Stomach (tissue), 8 donors: ENCODE measurements at regions not wholly inside any gene's neighbourhood (a gene's known extent, or its start where the extent isn't known, plus 50 kb on each side); places are given as distances from the start of the nearest gene placed in this dataset.

Experiments
- DNase-seq, 2 donors: peaks; one replicate each; pipeline versions ENCODE4 v3.0.0 to v3.0.0-alpha.2; 2013 to 2019
- H3K27ac ChIP-seq, 5 donors: fragments of 200-600 bp in 4 of 5; sonication (generic) in 4 of 5; one replicate each; pipeline ENCODE4 v1.5.1; 2013 to 2019; ENCODE audit warnings: mild to moderate bottlenecking in 1 of 5, moderate library complexity in 1 of 5
- H3K27me3 ChIP-seq, 3 donors: fragments of 200-600 bp; sonication (generic); one replicate each; pipeline ENCODE4 v1.5.1; 2017 to 2019; ENCODE audit warnings: mixed run types in 1 of 3
- H3K36me3 ChIP-seq, 4 donors: fragments of 200-600 bp; sonication (generic); 1 replicate in 3 of 4; 2 replicates in 1 of 4; pipeline ENCODE4 v1.5.1; 2016 to 2019
- H3K4me1 ChIP-seq, 4 donors: fragments of 200-600 bp; sonication (generic); one replicate each; pipeline ENCODE4 v1.5.1; 2016 to 2019
- H3K4me3 ChIP-seq, 4 donors: fragments of 200-600 bp; sonication (generic) in 3 of 4; one replicate each; pipeline ENCODE4 v1.5.1; 2016 to 2019; ENCODE audit warnings: mild to moderate bottlenecking in 1 of 4
- H3K9me3 ChIP-seq, 4 donors: fragments of 200-600 bp; sonication (generic); one replicate each; pipeline ENCODE4 v1.5.1; 2016 to 2019
- EP300 ChIP-seq: sonication (generic); formaldehyde crosslinking; IDR thresholded peaks from one replicate; pipeline ENCODE4 v1.6.1; 2017; ENCODE audit warnings: antibody characterized with exemption
- POLR2A ChIP-seq, 4 donors: fragments of 450-650 bp; IDR thresholded peaks; one replicate each; pipeline ENCODE4 v1.6.1; 2016; ENCODE audit warnings: antibody characterized with exemption in 4 of 4, control low read depth in 2 of 4, mild to moderate bottlenecking in 1 of 4, moderate library complexity in 1 of 4
- POLR2AphosphoS5 ChIP-seq, 3 donors: sonication (generic); formaldehyde crosslinking; IDR thresholded peaks; one replicate each; pipeline ENCODE4 v1.6.1; 2016; ENCODE audit warnings: antibody characterized with exemption in 3 of 3
- WGBS, 5 donors: extraction: QIAGEN DNeasy Blood & Tissue Kit in 3 of 5; methylation state at CpG; one replicate each; pipeline versions ENCODE4 v1.1.5 to v1.1.7; 2013 to 2018; 5-methylcytosine and 5-hydroxymethylcytosine counted together
- intact Hi-C: fragments of 100-400 bp; cut with DNase I; formaldehyde crosslinking; loops from one replicate; pipeline ENCODE4 v1.15.1; 2023; ENCODE audit warnings: low total_unique reads
- TF ChIP-seq, protein P1 (sequence below), 7 experiments: fragments of 450-650 bp in 4 of 7; fragments of 200-600 bp in 3 of 7; sonication (generic) in 3 of 7; IDR thresholded peaks; one replicate each; pipeline ENCODE4 v1.5.1; 2016 to 2019; ENCODE audit warnings: antibody characterized with exemption in 7 of 7, control low read depth in 2 of 7, mild to moderate bottlenecking in 1 of 7
- donor health status: healthy with polysubstance abuse.
- donor health status: Bipolar disorder and iron deficiency.
- donor health status: healthy.

DNA sequence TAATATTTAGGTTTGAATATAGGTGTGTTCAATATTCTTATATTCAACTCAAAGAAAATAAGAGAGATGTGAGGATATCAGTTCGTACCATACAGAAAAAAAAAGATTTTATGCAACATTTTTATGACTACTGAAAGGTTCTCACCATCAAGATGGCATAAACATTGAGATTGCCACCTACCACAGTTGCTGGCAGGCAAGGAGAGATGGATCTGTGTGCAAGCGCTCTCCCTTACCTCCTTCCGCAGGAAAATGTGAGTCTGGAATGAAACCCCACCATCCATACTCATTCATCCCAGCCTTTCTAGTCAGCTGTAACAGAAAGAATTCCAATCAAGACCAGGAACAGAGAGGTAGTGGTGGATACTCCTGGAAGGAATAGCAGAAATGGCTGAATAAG lies 376.9 kb downstream of the PPP3CA start:
- Histone ChIP-seq H3K27me3 (no peaks in the 10 kb centered on the region), H3K4me1 (no peaks in the 10 kb centered on the region), H3K9me3 (peaks cover 0 to 6% (median 0%) of the 10 kb centered on the region in 4 donors), H3K36me3 (no peaks in the 10 kb centered on the region), H3K27ac (no peak overlapping the region), H3K4me3 (no peak overlapping the region)
- 93 to 97% (median 95%) methylated on average over 3 of the region's 3 CpGs for WGBS, 5 donors
- no peak for DNase-seq
- TF ChIP-seq POLR2A (IDR thresholded peaks at IDR 0.05) = no peak
- intact Hi-C loops = no loop called here

DNA sequence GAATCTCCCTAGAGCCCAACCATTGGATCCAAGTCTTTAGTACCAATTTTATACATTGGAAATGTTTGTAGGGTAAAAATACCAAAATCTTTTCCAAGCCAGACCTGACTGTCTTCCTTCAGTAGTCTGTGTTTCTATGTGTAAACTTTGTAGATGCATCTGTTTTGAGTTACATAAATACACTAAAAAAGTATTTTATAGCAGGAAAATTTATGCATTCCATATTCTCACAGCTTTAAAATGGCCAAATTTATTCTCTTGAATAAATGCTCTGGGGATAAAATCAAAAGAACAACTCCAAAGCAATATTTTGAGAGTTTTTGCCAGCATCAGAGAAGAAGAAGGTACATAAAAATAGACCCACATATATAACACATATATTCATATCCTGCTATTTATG lies 377.4 kb downstream of the PPP3CA start:
- no peak overlapping the region for H3K4me3 ChIP-seq
- no peaks in the 10 kb centered on the region for H3K27me3 ChIP-seq
- intact Hi-C loops = no loop called here
- no peak for DNase-seq
- H3K27ac ChIP-seq = no peak overlapping the region
- no peaks in the 10 kb centered on the region for H3K36me3 ChIP-seq
- TF ChIP-seq POLR2A (IDR thresholded peaks at IDR 0.05) (no peak), POLR2AphosphoS5 (IDR thresholded peaks at IDR 0.05) (no peak), EP300 (no peak)
- TF ChIP-seq, protein P1, sequence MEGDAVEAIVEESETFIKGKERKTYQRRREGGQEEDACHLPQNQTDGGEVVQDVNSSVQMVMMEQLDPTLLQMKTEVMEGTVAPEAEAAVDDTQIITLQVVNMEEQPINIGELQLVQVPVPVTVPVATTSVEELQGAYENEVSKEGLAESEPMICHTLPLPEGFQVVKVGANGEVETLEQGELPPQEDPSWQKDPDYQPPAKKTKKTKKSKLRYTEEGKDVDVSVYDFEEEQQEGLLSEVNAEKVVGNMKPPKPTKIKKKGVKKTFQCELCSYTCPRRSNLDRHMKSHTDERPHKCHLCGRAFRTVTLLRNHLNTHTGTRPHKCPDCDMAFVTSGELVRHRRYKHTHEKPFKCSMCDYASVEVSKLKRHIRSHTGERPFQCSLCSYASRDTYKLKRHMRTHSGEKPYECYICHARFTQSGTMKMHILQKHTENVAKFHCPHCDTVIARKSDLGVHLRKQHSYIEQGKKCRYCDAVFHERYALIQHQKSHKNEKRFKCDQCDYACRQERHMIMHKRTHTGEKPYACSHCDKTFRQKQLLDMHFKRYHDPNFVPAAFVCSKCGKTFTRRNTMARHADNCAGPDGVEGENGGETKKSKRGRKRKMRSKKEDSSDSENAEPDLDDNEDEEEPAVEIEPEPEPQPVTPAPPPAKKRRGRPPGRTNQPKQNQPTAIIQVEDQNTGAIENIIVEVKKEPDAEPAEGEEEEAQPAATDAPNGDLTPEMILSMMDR (IDR thresholded peaks at IDR 0.05) = no peak
- no peaks in the 10 kb centered on the region for H3K4me1 ChIP-seq
- peaks cover 0 to 6% (median 0%) of the 10 kb centered on the region in 4 donors for H3K9me3 ChIP-seq

DNA sequence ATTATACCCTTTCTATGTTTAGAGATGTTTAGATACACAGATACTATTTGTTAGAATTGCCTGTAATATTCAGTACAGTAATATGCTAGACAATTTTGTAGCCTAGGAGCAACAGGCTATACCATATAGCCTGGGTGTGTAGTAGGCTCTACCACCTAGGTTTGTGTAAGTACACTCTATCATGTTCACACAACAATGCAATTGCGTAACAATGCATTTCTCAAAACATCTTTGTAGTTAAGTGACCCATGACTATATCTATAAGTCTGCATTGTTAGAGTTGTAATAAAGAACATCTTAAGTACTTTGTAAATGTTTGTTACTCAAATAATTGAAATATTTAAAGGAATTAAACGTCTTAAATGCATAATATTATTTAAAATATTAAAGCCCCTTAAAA lies 379.3 kb downstream of the PPP3CA start:
- Histone ChIP-seq H3K36me3 (no peaks in the 10 kb centered on the region), H3K9me3 (peaks cover 0 to 6% (median 0%) of the 10 kb centered on the region in 4 donors), H3K27ac (no peak overlapping the region), H3K4me1 (no peaks in the 10 kb centered on the region), H3K27me3 (no peaks in the 10 kb centered on the region), H3K4me3 (no peak overlapping the region)
- 78 to 86% (median 83%) methylated on average over 2 of the region's 2 CpGs for WGBS, 5 donors
- TF ChIP-seq POLR2A (IDR thresholded peaks at IDR 0.05) (no peak), POLR2AphosphoS5 (IDR thresholded peaks at IDR 0.05) (no peak), EP300 (no peak)
- TF ChIP-seq, protein P1 (IDR thresholded peaks at IDR 0.05) = no peak
- no peak for DNase-seq
- intact Hi-C loops = no loop called here

DNA sequence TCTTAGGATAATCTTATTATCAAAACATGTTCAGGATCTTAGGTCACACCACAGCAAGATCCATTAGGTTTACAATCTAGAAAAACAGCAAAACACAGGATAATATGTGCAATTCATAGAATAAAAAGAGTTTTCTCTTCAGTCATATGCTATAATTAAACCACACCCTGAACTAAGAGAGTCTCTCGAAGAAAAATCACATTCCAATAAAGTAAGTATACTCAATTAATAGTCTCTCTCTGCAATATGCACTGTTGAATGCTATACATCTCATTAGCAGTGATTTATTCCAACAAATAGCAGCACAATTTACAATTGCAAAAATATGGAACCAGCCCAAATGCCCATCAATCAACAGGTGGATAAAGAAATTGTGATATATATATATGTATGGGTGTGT lies 383.7 kb downstream of the PPP3CA start:
- intact Hi-C loops = no loop called here
- 91 to 100% (median 95%) methylated on average over 1 of the region's 1 CpG for WGBS, 5 donors
- TF ChIP-seq, protein P1 (IDR thresholded peaks at IDR 0.05) = no peak
- no peak for TF ChIP-seq EP300
- TF ChIP-seq POLR2AphosphoS5 (IDR thresholded peaks at IDR 0.05) = no peak
- TF ChIP-seq POLR2A (IDR thresholded peaks at IDR 0.05) = no peak
- Histone ChIP-seq H3K4me3 (no peak overlapping the region), H3K9me3 (peaks cover 0 to 6% (median 0%) of the 10 kb centered on the region in 4 donors), H3K27ac (no peak overlapping the region), H3K4me1 (no peaks in the 10 kb centered on the region), H3K36me3 (no peaks in the 10 kb centered on the region), H3K27me3 (no peaks in the 10 kb centered on the region)
- no peak for DNase-seq

DNA sequence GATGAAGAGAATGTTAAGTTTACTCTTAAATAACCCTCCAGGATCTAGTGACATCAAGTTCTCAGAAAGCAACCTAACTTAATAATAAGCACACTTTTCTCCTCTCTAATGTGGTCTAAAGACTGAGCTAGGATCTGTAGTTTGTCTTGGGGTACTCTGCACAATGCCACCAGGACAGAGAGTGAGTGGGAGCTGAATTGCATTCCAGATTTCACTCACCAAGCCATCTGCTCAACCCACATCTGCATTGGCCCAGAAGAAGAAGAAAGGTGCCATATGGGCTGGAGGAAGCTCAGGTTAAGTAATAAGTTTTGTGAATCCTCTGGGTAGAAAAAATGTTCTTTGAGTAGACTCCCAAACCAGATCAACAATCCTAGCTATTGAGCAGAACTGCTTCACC lies 384.6 kb downstream of the PPP3CA start:
- H3K4me3 ChIP-seq = no peak overlapping the region
- H3K27me3 ChIP-seq = no peaks in the 10 kb centered on the region
- no peaks in the 10 kb centered on the region for H3K4me1 ChIP-seq
- DNase-seq = no peak
- TF ChIP-seq POLR2A (IDR thresholded peaks at IDR 0.05) (no peak), EP300 (no peak), POLR2AphosphoS5 (IDR thresholded peaks at IDR 0.05) (no peak)
- TF ChIP-seq, protein P1 (IDR thresholded peaks at IDR 0.05) = no peak
- intact Hi-C loops = no loop called here
- peaks cover 0 to 6% (median 0%) of the 10 kb centered on the region in 4 donors for H3K9me3 ChIP-seq
- no peaks in the 10 kb centered on the region for H3K36me3 ChIP-seq
- H3K27ac ChIP-seq = no peak overlapping the region
